Sigmoid colon (tissue), 6 donors: ENCODE measurements at regions not wholly inside any gene's neighbourhood (a gene's known extent, or its start where the extent isn't known, plus 50 kb on each side); places are given as distances from the start of the nearest gene placed in this dataset.

Experiments
- DNase-seq: peaks from one replicate; pipeline ENCODE4 v3.0.0-alpha.2; 2019
- H3K27ac ChIP-seq, 4 donors: fragments of 200-600 bp; sonication (generic); one replicate each; pipeline ENCODE4 v1.5.1; 2016 to 2019; ENCODE audit warnings: mild to moderate bottlenecking in 1 of 4
- H3K27me3 ChIP-seq, 3 donors: fragments of 200-600 bp; sonication (generic); one replicate each; pipeline ENCODE4 v1.5.1; 2019; ENCODE audit warnings: mild to moderate bottlenecking in 1 of 3
- H3K36me3 ChIP-seq, 4 donors: fragments of 200-600 bp; sonication (generic); one replicate each; pipeline ENCODE4 v1.5.1; 2016 to 2019
- H3K4me1 ChIP-seq, 4 donors: fragments of 200-600 bp; sonication (generic); one replicate each; pipeline ENCODE4 v1.5.1; 2017 to 2019
- H3K4me3 ChIP-seq, 4 donors: fragments of 200-600 bp; sonication (generic); one replicate each; pipeline ENCODE4 v1.5.1; 2017 to 2019; ENCODE audit warnings: mild to moderate bottlenecking in 2 of 4, moderate library complexity in 1 of 4
- H3K9me3 ChIP-seq, 4 donors: fragments of 200-600 bp in 3 of 4; sonication (generic) in 3 of 4; one replicate each; pipeline versions ENCODE4 v1.5.1 to v1.6.1; 2013 to 2019
- CTCF ChIP-seq, 4 experiments: fragments of 450-650 bp in 3 of 4; fragments of 200-600 bp in 1 of 4; IDR thresholded peaks; one replicate each; pipeline ENCODE4 v1.5.1; 2016 to 2019; ENCODE audit warnings: antibody characterized with exemption in 4 of 4, mild to moderate bottlenecking in 3 of 4, moderate library complexity in 2 of 4
- EP300 ChIP-seq, 4 donors: sonication (generic); formaldehyde crosslinking; IDR thresholded peaks; one replicate each; pipeline ENCODE4 v1.6.1; 2017; ENCODE audit warnings: antibody characterized with exemption in 4 of 4
- POLR2A ChIP-seq, 2 donors: fragments of 450-650 bp; IDR thresholded peaks; one replicate each; pipeline ENCODE4 v1.6.1; 2016; ENCODE audit warnings: antibody characterized with exemption in 2 of 2, mild to moderate bottlenecking in 2 of 2, moderate library complexity in 2 of 2
- POLR2AphosphoS5 ChIP-seq, 4 donors: sonication (generic); formaldehyde crosslinking; IDR thresholded peaks; one replicate each; pipeline ENCODE4 v1.6.1; 2017; ENCODE audit warnings: antibody characterized with exemption in 4 of 4
- WGBS, 2 donors: extraction: QIAGEN DNeasy Blood & Tissue Kit; methylation state at CpG; one replicate each; pipeline ENCODE4 v1.1.7; 2013; 5-methylcytosine and 5-hydroxymethylcytosine counted together
- intact Hi-C: fragments of 100-400 bp; cut with DNase I; formaldehyde crosslinking; loops from one replicate; pipeline ENCODE4 v1.15.1; 2023
- donor health status: healthy with polysubstance abuse.
- donor health status: healthy.

- 80 to 89% methylated on average over 5 of the region's 5 CpGs for WGBS, 2 donors
- H3K4me1 ChIP-seq, result peaks cover 0 to 9% (median 5%) of the 10 kb centered on the region in 4 donors
- H3K4me3 ChIP-seq, result no peak overlapping the region
- TF ChIP-seq CTCF (IDR thresholded peaks at IDR 0.05) (no peak), POLR2AphosphoS5 (IDR thresholded peaks at IDR 0.05) (no peak), POLR2A (IDR thresholded peaks at IDR 0.05) (no peak), EP300 (IDR thresholded peaks at IDR 0.05) (no peak)
- no peaks in the 10 kb centered on the region for H3K9me3 ChIP-seq
- no peak for DNase-seq
- H3K27me3 ChIP-seq, result no peaks in the 10 kb centered on the region
- intact Hi-C loops, result no loop called here
- H3K27ac ChIP-seq, result no peak overlapping the region
- H3K36me3 ChIP-seq, result no peaks in the 10 kb centered on the region
Observed at GRCh38 chr15:62297933-62298332, 132.8 kb upstream of the C2CD4B start.

GRCh38 chr15:62298811-62299210 is 133.7 kb upstream of the C2CD4B start:
- Histone ChIP-seq H3K9me3 (no peaks in the 10 kb centered on the region), H3K4me3 (no peak overlapping the region), H3K4me1 (peaks cover 0 to 9% (median 5%) of the 10 kb centered on the region in 4 donors), H3K27me3 (no peaks in the 10 kb centered on the region), H3K27ac (no peak overlapping the region), H3K36me3 (no peaks in the 10 kb centered on the region)
- intact Hi-C loops, result no loop called here
- TF ChIP-seq POLR2A (IDR thresholded peaks at IDR 0.05) (no peak), CTCF (IDR thresholded peaks at IDR 0.05) (no peak), POLR2AphosphoS5 (IDR thresholded peaks at IDR 0.05) (no peak), EP300 (IDR thresholded peaks at IDR 0.05) (no peak)
- DNase-seq, result no peak
- 93 to 94% methylated on average over 5 of the region's 5 CpGs for WGBS, 2 donors

- TF ChIP-seq POLR2A (IDR thresholded peaks at IDR 0.05) (no peak), CTCF (IDR thresholded peaks at IDR 0.05) (no peak), POLR2AphosphoS5 (IDR thresholded peaks at IDR 0.05) (no peak), EP300 (IDR thresholded peaks at IDR 0.05) (no peak)
- peaks cover 0 to 9% (median 5%) of the 10 kb centered on the region in 4 donors for H3K4me1 ChIP-seq
- intact Hi-C loops, result no loop called here
- H3K27me3 ChIP-seq, result no peaks in the 10 kb centered on the region
- H3K4me3 ChIP-seq, result no peak overlapping the region
- 94 to 97% methylated on average over 10 of the region's 10 CpGs for WGBS, 2 donors
- H3K9me3 ChIP-seq, result no peaks in the 10 kb centered on the region
- no peak for DNase-seq
- H3K27ac ChIP-seq, result no peak overlapping the region
- H3K36me3 ChIP-seq, result no peaks in the 10 kb centered on the region
Observed at GRCh38 chr15:62299541-62299940, 134.5 kb upstream of the C2CD4B start.

- Histone ChIP-seq H3K4me1 (peaks cover 0 to 11% (median 7%) of the 10 kb centered on the region in 4 donors), H3K27ac (no peak overlapping the region), H3K36me3 (no peaks in the 10 kb centered on the region), H3K27me3 (no peaks in the 10 kb centered on the region), H3K4me3 (no peak overlapping the region), H3K9me3 (no peaks in the 10 kb centered on the region)
- TF ChIP-seq EP300 (IDR thresholded peaks at IDR 0.05) (no peak), CTCF (IDR thresholded peaks at IDR 0.05) (no peak), POLR2AphosphoS5 (IDR thresholded peaks at IDR 0.05) (no peak), POLR2A (IDR thresholded peaks at IDR 0.05) (no peak)
- DNase-seq, result no peak
- 72 to 76% methylated on average over 3 of the region's 3 CpGs for WGBS, 2 donors
- intact Hi-C loops, result loop anchor here (10.0 kb wide), 1 partner anchor 427 kb away; no protein-coding TSS in a partner anchor
Observed at GRCh38 chr15:62301993-62302675, 137.0 kb upstream of the C2CD4B start.
